SH-SY5Y (cell line): ENCODE measurements at regions not wholly inside any gene's neighbourhood (a gene's known extent, or its start where the extent isn't known, plus 50 kb on each side); places are given as distances from the start of the nearest gene placed in this dataset.

Experiments
- GATA2 ChIP-seq: IDR thresholded peaks from 2 replicates; pipeline ENCODE4 v1.6.1; 2011; ENCODE audit warnings: mild to moderate bottlenecking, low read depth, low read length
- GATA3 ChIP-seq: IDR thresholded peaks from 2 replicates; pipeline ENCODE4 v1.6.1; 2011; ENCODE audit warnings: low read depth, mild to moderate bottlenecking, low read length, moderate library complexity

DNA sequence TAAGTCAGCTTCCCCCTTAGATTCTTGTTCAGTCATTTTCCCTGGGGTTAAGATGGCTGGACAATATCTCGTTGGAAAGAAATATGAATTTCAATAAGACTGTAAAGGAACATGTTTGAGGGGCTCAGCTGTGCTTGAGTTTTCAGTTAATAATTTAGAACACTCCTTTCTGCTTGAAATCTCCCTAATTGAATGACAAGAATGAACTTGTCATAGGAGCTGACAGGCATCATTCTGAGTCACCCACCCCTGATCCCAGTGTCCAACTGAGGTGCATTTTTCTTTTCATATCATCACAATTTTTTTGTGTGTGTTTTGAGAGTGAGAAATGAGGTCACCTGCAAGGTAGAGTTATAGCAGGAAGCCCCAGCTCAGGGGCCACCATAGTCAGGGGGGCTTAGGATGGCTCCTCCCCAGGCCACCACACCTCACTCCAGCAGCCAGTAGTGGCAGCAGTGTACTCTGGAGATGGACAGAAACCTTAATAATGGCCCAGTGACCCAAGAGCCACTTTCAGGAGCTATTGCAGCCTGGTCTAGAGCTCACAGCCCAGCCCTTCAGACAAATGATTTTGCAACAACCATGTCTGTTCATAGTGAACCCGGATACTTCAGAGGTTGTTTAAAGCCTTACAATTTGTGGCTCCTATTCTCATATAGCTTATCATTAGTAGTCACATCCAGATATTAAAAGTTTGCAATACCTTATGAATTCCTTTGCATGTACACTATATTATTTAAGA lies 174.5 kb downstream of the MAIP1 start:
- no peak for TF ChIP-seq GATA3
- TF ChIP-seq GATA2, result no peak
